PC-9 (cell line): ENCODE measurements at regions not wholly inside any gene's neighbourhood (a gene's known extent, or its start where the extent isn't known, plus 50 kb on each side); places are given as distances from the start of the nearest gene placed in this dataset.

Source experiments
- CTCF ChIP-seq: fragments of 200-600 bp; sonication (generic); conservative IDR thresholded peaks from 2 replicates; pipeline ENCODE4 v1.6.1; 2017; ENCODE audit warnings: mixed run types, antibody characterized with exemption, mild to moderate bottlenecking, moderate library complexity
- EZH2 ChIP-seq: fragments of 200-600 bp; sonication (generic); IDR thresholded peaks from 2 replicates; pipeline ENCODE4 v1.8.0; 2017; ENCODE audit warnings: antibody characterized with exemption, low read depth

GRCh38 chr2:21282515-21282898 lies 158.7 kb downstream of the TDRD15 start:
- TF ChIP-seq CTCF = no peak
- TF ChIP-seq EZH2 = no peak
